ENCODE measurements at regions not wholly inside any gene's neighbourhood (a gene's known extent, or its start where the extent isn't known, plus 50 kb on each side); places are given as distances from the start of the nearest gene placed in this dataset.

- no peak for TF ChIP-seq POLR2A (IDR thresholded peaks at IDR 0.05)
- no peak for TF ChIP-seq POLR2AphosphoS5 (IDR thresholded peaks at IDR 0.05; ENCODE audit: insufficient read depth in 1 of 2, low read depth in 1 of 2)
- TF ChIP-seq, protein P1, sequence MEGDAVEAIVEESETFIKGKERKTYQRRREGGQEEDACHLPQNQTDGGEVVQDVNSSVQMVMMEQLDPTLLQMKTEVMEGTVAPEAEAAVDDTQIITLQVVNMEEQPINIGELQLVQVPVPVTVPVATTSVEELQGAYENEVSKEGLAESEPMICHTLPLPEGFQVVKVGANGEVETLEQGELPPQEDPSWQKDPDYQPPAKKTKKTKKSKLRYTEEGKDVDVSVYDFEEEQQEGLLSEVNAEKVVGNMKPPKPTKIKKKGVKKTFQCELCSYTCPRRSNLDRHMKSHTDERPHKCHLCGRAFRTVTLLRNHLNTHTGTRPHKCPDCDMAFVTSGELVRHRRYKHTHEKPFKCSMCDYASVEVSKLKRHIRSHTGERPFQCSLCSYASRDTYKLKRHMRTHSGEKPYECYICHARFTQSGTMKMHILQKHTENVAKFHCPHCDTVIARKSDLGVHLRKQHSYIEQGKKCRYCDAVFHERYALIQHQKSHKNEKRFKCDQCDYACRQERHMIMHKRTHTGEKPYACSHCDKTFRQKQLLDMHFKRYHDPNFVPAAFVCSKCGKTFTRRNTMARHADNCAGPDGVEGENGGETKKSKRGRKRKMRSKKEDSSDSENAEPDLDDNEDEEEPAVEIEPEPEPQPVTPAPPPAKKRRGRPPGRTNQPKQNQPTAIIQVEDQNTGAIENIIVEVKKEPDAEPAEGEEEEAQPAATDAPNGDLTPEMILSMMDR (IDR thresholded peaks at IDR 0.05) = no peak
Observed at GRCh38 chr5:118556792-118557191, 431.6 kb downstream of the DTWD2 start.

Data from vagina (tissue), 2 donors.